ENCODE measurements at regions not wholly inside any gene's neighbourhood (a gene's known extent, or its start where the extent isn't known, plus 50 kb on each side); places are given as distances from the start of the nearest gene placed in this dataset.
A peak's percentile ranks its signal among the peaks of the same experiment; 100 is the strongest.

GRCh38 chr6:25172819-25173218 lies 106.4 kb upstream of the CARMIL1 start:
- TF ChIP-seq TAF1 (IDR thresholded peaks at IDR 0.05; ENCODE audit: low read depth) (no peak), MAX (IDR thresholded peaks at IDR 0.05) (no peak), REST (IDR thresholded peaks at IDR 0.05; ENCODE audit: low read depth) (no peak), TCF12 (IDR thresholded peaks at IDR 0.05; ENCODE audit: low read depth) (no peak), YY1 (IDR thresholded peaks at IDR 0.05; ENCODE audit: low read depth) (no peak), EP300 (IDR thresholded peaks at IDR 0.05; ENCODE audit: borderline replicate concordance) (no peak), TEAD4 (IDR thresholded peaks at IDR 0.05) (peak; percentile 52; the same call in 1 of the 2 replicates), RAD21 (IDR thresholded peaks at IDR 0.05; ENCODE audit: low read depth) (no peak), ZBTB7A (IDR thresholded peaks at IDR 0.05; ENCODE audit: low read depth) (no peak), CREB1 (IDR thresholded peaks at IDR 0.05; ENCODE audit: low read depth) (no peak)
